Choroid plexus epithelial cell (primary cell): ENCODE measurements at regions not wholly inside any gene's neighbourhood (a gene's known extent, or its start where the extent isn't known, plus 50 kb on each side); places are given as distances from the start of the nearest gene placed in this dataset.

ENCODE experiments used
- DNase-seq: peaks from one replicate; pipeline ENCODE4 v3.0.0-alpha.2; 2010; ENCODE audit warnings: low read depth
- H3K4me3 ChIP-seq: 2 replicates; pipeline ENCODE4 v1.5.1; 2011; ENCODE audit warnings: low read depth, mild to moderate bottlenecking, control low read depth, low read length, moderate library complexity
- TF ChIP-seq, protein P1 (sequence below): conservative IDR thresholded peaks from 2 replicates; pipeline ENCODE4 v1.5.1; 2011; ENCODE audit warnings: low read depth, mild to moderate bottlenecking, control low read depth, inconsistent platforms, low read length, moderate library complexity

DNA sequence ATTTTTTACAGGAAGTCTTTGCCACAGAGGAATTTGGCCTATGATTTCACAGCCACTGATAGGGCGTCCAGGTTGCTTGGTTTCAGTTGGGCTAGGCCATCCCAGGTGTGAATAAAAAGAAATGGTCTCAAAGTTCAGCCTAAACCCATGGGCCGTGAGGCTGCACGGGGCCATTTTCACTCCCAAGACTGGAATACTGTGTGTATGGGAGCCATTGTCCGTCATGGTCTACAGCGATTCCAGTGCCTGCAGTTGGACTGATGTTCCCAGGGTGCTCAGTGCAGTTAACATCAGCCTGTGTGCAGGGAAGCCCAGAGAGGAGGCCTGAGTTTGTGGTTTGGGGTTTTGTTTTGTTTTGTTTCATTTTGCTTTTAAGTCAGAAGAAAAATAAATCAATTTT is 133.2 kb downstream of the ADSS2 start:
- no peak overlapping the region for H3K4me3 ChIP-seq
- TF ChIP-seq, protein P1, sequence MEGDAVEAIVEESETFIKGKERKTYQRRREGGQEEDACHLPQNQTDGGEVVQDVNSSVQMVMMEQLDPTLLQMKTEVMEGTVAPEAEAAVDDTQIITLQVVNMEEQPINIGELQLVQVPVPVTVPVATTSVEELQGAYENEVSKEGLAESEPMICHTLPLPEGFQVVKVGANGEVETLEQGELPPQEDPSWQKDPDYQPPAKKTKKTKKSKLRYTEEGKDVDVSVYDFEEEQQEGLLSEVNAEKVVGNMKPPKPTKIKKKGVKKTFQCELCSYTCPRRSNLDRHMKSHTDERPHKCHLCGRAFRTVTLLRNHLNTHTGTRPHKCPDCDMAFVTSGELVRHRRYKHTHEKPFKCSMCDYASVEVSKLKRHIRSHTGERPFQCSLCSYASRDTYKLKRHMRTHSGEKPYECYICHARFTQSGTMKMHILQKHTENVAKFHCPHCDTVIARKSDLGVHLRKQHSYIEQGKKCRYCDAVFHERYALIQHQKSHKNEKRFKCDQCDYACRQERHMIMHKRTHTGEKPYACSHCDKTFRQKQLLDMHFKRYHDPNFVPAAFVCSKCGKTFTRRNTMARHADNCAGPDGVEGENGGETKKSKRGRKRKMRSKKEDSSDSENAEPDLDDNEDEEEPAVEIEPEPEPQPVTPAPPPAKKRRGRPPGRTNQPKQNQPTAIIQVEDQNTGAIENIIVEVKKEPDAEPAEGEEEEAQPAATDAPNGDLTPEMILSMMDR: no peak
- DNase-seq: no peak

- TF ChIP-seq, protein P1: no peak
- H3K4me3 ChIP-seq: no peak overlapping the region
- peak; percentile 86 for DNase-seq
Measured at GRCh38 chr1:244319283-244320132, 132.2 kb downstream of the ADSS2 start.

GRCh38 chr1:244322181-244322580 is 129.5 kb downstream of the ADSS2 start:
- DNase-seq: peak; percentile 36
- TF ChIP-seq, protein P1: no peak
- no peak overlapping the region for H3K4me3 ChIP-seq

GRCh38 chr1:244322791-244323521 is 128.8 kb downstream of the ADSS2 start:
- H3K4me3 ChIP-seq: no peak overlapping the region
- DNase-seq: peak; percentile 98
- TF ChIP-seq, protein P1: no peak

GRCh38 chr1:244324176-244324883 is 127.4 kb downstream of the ADSS2 start:
- TF ChIP-seq, protein P1: no peak
- no peak for DNase-seq
- H3K4me3 ChIP-seq: no peak overlapping the region

DNA sequence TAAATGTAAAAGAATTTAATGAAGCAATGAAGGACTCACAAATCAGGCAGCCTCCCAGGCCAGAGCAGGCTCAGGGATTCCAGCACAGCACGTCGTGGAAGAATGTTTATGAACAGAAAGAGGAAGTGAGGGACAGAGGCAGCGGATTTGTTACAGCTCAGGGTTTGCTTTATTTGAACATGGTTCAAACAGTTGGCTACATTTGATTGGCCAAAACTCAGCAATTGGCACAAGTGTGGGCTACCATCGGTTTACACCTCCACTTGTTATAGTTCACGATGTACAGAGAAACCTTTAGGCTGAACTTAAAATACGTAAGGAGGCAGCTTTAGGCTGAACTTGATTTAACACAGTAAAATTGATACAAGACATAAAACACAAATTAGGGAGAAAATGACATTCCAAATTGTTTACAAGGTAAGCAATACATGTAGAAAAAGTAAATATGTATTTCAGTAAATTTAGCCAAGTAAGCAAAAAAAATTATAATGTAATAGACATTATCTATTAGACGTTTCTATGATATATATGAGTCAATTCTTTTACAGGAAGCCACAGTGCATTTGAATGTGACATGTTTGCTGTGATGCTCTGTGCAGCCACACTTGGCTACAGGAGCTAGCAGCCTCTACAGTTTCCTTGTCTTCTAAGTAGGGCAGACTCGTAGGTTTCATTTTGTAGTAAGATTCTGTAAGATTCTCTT is 126.5 kb downstream of the ADSS2 start:
- H3K4me3 ChIP-seq: no peak overlapping the region
- peak; percentile 69 for DNase-seq
- TF ChIP-seq, protein P1: no peak
